Osteocyte (in vitro differentiated cells): ENCODE measurements at regions not wholly inside any gene's neighbourhood (a gene's known extent, or its start where the extent isn't known, plus 50 kb on each side); places are given as distances from the start of the nearest gene placed in this dataset.

Experiments used
- DNase-seq: peaks from one replicate; pipeline ENCODE4 v3.0.0; 2021; ENCODE audit warnings: mixed read lengths; ENCODE audit not compliant: unreplicated experiment; ENCODE audit errors: extremely low spot score
- H3K27ac Mint-ChIP-seq: one replicate; pipeline ENCODE4 v1.8.0; 2021; ENCODE audit warnings: mild to moderate bottlenecking, mixed read lengths; ENCODE audit not compliant: unreplicated experiment
- H3K27me3 Mint-ChIP-seq: one replicate; pipeline ENCODE4 v1.8.0; 2021; ENCODE audit warnings: mixed read lengths; ENCODE audit not compliant: unreplicated experiment
- H3K36me3 Mint-ChIP-seq: one replicate; pipeline ENCODE4 v1.8.0; 2021; ENCODE audit warnings: mixed read lengths; ENCODE audit not compliant: unreplicated experiment
- H3K4me1 Mint-ChIP-seq: one replicate; pipeline ENCODE4 v1.8.0; 2021; ENCODE audit warnings: mixed read lengths; ENCODE audit not compliant: unreplicated experiment
- H3K4me3 Mint-ChIP-seq: one replicate; pipeline ENCODE4 v1.8.0; 2021; ENCODE audit warnings: mild to moderate bottlenecking, moderate library complexity, mixed read lengths; ENCODE audit not compliant: unreplicated experiment
- H3K9me3 Mint-ChIP-seq: one replicate; pipeline ENCODE4 v1.8.0; 2021; ENCODE audit warnings: mixed read lengths; ENCODE audit not compliant: unreplicated experiment
- CTCF ChIP-seq: fragments of 200-600 bp; sonication (generic); IDR thresholded peaks from 2 replicates; pipeline ENCODE4 v1.5.0; 2021; ENCODE audit warnings: antibody characterized with exemption, mild to moderate bottlenecking, moderate library complexity

- Mint-ChIP-seq H3K4me1 (no peaks in the 10 kb centered on the region), H3K4me3 (no peak overlapping the region), H3K36me3 (no peaks in the 10 kb centered on the region), H3K27me3 (no peaks in the 10 kb centered on the region), H3K9me3 (no peaks in the 10 kb centered on the region), H3K27ac (no peak overlapping the region)
- DNase-seq, result no peak
- TF ChIP-seq CTCF, result no peak
Observed at GRCh38 chr12:77179515-77179914, 114.1 kb upstream of the E2F7 start.

- no peak overlapping the region for H3K27ac Mint-ChIP-seq
- no peaks in the 10 kb centered on the region for H3K4me1 Mint-ChIP-seq
- no peak for DNase-seq
- H3K27me3 Mint-ChIP-seq, result peaks cover 7% of the 10 kb centered on the region
- no peaks in the 10 kb centered on the region for H3K36me3 Mint-ChIP-seq
- no peak for TF ChIP-seq CTCF
- H3K9me3 Mint-ChIP-seq, result no peaks in the 10 kb centered on the region
- H3K4me3 Mint-ChIP-seq, result no peak overlapping the region
Observed at GRCh38 chr12:77167801-77168200, 102.4 kb upstream of the E2F7 start.

- H3K9me3 Mint-ChIP-seq, result no peaks in the 10 kb centered on the region
- no peak for DNase-seq
- no peaks in the 10 kb centered on the region for H3K4me1 Mint-ChIP-seq
- no peak overlapping the region for H3K4me3 Mint-ChIP-seq
- H3K36me3 Mint-ChIP-seq, result no peaks in the 10 kb centered on the region
- H3K27me3 Mint-ChIP-seq, result peaks cover 10% of the 10 kb centered on the region
- no peak for TF ChIP-seq CTCF
- no peak overlapping the region for H3K27ac Mint-ChIP-seq
Observed at GRCh38 chr12:77166696-77167095, 101.3 kb upstream of the E2F7 start.

GRCh38 chr12:77163074-77164038 is 98.0 kb upstream of the E2F7 start:
- Mint-ChIP-seq H3K4me1 (no peaks in the 10 kb centered on the region), H3K4me3 (no peak overlapping the region), H3K9me3 (no peaks in the 10 kb centered on the region), H3K36me3 (no peaks in the 10 kb centered on the region), H3K27me3 (peaks cover 25% of the 10 kb centered on the region), H3K27ac (no peak overlapping the region)
- no peak for TF ChIP-seq CTCF
- DNase-seq, result no peak

GRCh38 chr12:77161944-77162343 is 96.6 kb upstream of the E2F7 start:
- Mint-ChIP-seq H3K4me3 (no peak overlapping the region), H3K36me3 (no peaks in the 10 kb centered on the region), H3K27me3 (peaks cover 26% of the 10 kb centered on the region), H3K4me1 (no peaks in the 10 kb centered on the region), H3K27ac (no peak overlapping the region), H3K9me3 (no peaks in the 10 kb centered on the region)
- TF ChIP-seq CTCF, result no peak
- DNase-seq, result no peak
